Lower leg skin (tissue), 4 donors: ENCODE measurements at regions not wholly inside any gene's neighbourhood (a gene's known extent, or its start where the extent isn't known, plus 50 kb on each side); places are given as distances from the start of the nearest gene placed in this dataset.

Experiments used
- DNase-seq, 2 donors: peaks; one replicate each; pipeline ENCODE4 v3.0.0-alpha.2; 2019; ENCODE audit warnings: low spot score in 2 of 2
- H3K4me3 ChIP-seq: fragments of 200-600 bp; sonication (generic); 2 replicates; pipeline ENCODE4 v1.5.1; 2017; ENCODE audit warnings: mild to moderate bottlenecking, low read depth; ENCODE audit not compliant: poor library complexity, severe bottlenecking
- POLR2A ChIP-seq, 2 donors: fragments of 450-650 bp; IDR thresholded peaks; one replicate each; pipeline ENCODE4 v1.6.1; 2016 to 2017; ENCODE audit warnings: antibody characterized with exemption in 2 of 2, mild to moderate bottlenecking in 1 of 2, moderate library complexity in 1 of 2
- WGBS, 2 donors: methylation state at CpG; one replicate each; pipeline ENCODE4 v1.1.5; 2018; 5-methylcytosine and 5-hydroxymethylcytosine counted together
- intact Hi-C: fragments of 100-400 bp; cut with DNase I; formaldehyde crosslinking; loops from one replicate; pipeline ENCODE4 v1.15.0; 2023; ENCODE audit warnings: low total_unique reads
- TF ChIP-seq, protein P1 (sequence below), 3 donors: fragments of 450-650 bp; IDR thresholded peaks; one replicate each; pipeline ENCODE4 v1.5.1; 2016; ENCODE audit warnings: antibody characterized with exemption in 3 of 3, mild to moderate bottlenecking in 3 of 3, moderate library complexity in 2 of 3

DNA sequence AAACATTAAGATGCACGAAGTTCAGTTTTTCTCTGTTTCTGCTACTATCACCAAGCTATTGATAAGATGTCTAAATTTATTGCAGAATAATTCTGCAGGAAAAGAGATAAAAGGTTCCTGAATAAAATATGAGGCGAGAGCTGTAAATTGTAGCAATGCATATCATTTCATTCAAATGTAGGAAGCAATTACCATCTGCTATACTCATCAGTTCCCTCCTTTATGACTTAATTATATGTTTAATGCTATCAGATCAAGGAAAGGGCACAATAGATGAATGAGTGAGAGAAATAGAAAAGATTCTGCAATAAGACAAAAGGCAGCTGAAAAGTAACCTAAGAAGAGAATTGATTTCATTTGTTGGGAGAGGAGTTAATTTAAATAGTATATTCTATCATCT, 108.2 kb upstream of the GALNT5 start:
- WGBS, 2 donors: 47% methylated on average over 2 of the region's 2 CpGs
- TF ChIP-seq, protein P1, sequence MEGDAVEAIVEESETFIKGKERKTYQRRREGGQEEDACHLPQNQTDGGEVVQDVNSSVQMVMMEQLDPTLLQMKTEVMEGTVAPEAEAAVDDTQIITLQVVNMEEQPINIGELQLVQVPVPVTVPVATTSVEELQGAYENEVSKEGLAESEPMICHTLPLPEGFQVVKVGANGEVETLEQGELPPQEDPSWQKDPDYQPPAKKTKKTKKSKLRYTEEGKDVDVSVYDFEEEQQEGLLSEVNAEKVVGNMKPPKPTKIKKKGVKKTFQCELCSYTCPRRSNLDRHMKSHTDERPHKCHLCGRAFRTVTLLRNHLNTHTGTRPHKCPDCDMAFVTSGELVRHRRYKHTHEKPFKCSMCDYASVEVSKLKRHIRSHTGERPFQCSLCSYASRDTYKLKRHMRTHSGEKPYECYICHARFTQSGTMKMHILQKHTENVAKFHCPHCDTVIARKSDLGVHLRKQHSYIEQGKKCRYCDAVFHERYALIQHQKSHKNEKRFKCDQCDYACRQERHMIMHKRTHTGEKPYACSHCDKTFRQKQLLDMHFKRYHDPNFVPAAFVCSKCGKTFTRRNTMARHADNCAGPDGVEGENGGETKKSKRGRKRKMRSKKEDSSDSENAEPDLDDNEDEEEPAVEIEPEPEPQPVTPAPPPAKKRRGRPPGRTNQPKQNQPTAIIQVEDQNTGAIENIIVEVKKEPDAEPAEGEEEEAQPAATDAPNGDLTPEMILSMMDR (IDR thresholded peaks at IDR 0.05): no peak
- TF ChIP-seq POLR2A (IDR thresholded peaks at IDR 0.05): no peak
- H3K4me3 ChIP-seq: no peak overlapping the region
- intact Hi-C loops: no loop called here
- DNase-seq: no peak

DNA sequence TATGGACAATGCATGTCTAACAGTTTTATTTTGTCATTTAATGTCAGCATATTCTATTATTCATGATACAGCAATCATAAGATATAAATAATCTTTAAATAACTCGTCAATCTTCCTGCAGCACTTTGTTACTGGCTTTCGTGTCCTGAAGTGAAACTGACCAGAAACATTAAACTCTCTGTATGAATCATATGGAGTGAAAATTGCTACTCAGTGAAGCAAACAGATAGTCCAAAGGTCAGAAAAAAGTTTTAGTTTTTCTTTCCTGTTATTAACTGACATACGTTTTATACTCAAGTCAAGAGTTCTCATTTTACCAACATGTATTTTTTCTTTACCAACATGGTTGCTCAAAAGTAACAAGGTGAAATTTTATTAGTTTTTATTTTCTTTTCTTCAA, 106.8 kb upstream of the GALNT5 start:
- no peak overlapping the region for H3K4me3 ChIP-seq
- no peak for TF ChIP-seq POLR2A (IDR thresholded peaks at IDR 0.05)
- TF ChIP-seq, protein P1 (IDR thresholded peaks at IDR 0.05): no peak
- intact Hi-C loops: no loop called here
- DNase-seq: no peak
- WGBS, 2 donors: 85 to 88% methylated on average over 3 of the region's 3 CpGs

DNA sequence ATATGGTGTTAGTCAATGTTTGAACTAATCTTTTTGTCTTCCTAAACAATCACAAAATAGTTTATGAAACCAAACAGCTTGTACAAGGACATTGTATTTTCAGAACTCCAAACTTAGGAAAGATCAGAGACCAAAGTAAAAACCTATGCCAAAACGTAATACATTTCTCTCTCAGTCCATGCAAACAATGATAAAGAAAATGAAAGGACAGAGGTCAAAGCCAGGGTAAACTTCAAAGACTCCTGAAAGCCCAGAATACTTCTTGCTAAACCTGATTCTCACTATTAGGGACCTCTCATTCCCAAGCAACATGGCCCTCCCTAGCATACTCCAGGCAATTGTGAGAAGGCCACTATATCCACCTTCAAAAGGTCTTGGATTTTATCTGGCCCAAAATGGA, 105.1 kb upstream of the GALNT5 start:
- no peak for TF ChIP-seq POLR2A (IDR thresholded peaks at IDR 0.05)
- TF ChIP-seq, protein P1 (IDR thresholded peaks at IDR 0.05): no peak
- 56 to 65% methylated on average over 1 of the region's 1 CpG for WGBS, 2 donors
- intact Hi-C loops: no loop called here
- DNase-seq: no peak
- H3K4me3 ChIP-seq: no peak overlapping the region

DNA sequence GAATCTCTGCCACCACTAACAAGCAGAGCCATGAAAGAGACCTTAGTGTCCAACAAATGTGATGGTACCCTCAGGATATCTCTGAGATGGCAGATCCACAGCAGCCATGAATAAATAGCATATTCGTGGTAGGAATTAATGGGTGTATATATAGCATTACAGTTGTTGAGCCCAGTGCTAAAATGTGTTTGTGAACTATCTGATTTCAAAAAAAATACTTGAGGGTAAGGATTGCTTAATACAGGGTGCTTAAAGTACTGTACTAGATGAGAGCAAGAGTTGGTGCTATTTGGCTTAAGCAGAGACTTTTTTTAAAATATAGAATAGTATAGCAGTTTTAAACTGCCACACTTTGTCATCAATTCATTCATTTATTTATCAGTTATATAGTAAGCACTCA, 101.5 kb upstream of the GALNT5 start:
- WGBS, 2 donors: 81 to 85% methylated on average over 1 of the region's 1 CpG
- DNase-seq: no peak
- intact Hi-C loops: no loop called here
- H3K4me3 ChIP-seq: no peak overlapping the region
- TF ChIP-seq, protein P1 (IDR thresholded peaks at IDR 0.05): no peak
- no peak for TF ChIP-seq POLR2A (IDR thresholded peaks at IDR 0.05)

DNA sequence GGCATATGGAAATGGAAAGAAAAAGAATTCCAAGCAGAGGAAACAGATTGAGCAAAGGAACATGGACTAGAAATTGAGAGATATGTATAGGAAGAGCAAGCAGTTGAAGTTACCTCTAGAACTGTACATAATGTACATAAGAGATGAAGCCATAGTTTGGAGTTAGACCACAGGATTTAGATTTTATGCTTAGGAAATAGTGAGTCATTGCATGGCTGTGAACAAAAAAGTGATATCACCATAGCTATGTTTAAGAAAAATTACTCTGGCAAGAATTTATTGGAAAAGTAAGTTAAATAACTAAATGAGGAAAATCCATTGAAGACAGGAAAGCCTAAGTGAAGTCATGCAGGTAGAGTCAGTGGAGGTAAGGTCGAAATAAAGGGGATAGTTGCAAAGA, 99.4 kb upstream of the GALNT5 start:
- WGBS, 2 donors: 85 to 93% methylated on average over 1 of the region's 1 CpG
- no peak for DNase-seq
- intact Hi-C loops: no loop called here
- no peak for TF ChIP-seq POLR2A (IDR thresholded peaks at IDR 0.05)
- TF ChIP-seq, protein P1 (IDR thresholded peaks at IDR 0.05): no peak
- H3K4me3 ChIP-seq: no peak overlapping the region

DNA sequence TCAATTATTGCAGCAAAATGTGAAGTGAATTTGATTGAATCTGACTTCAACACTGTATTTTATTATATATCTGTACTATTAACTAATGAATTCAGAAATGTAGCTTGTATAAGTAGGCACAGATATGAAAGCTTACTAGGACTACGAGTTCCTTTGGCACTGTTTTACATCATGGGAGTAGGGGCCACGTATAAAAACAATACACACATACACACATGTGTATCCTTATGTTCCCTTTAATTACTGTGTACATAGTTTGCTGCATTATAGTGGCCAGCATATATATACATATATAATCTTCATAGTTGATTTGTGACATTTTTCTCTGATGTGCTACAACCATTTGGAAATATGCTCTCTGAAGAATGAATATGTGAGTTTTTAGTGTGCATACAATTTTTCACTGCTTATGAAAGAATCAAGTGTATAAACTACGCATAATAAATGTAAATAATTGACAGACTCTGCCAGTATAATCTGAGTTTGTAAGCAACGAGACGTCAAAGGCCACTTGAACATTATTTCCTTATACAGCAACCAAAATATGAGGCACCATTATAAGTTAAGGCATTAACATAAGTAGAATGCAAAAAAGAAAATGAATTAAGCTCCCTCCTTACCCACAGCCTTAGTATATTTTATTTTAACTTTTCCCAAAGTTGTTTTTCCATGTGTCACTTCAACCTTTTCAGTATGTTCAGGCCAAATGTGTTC, 98.1 kb upstream of the GALNT5 start:
- intact Hi-C loops: no loop called here
- DNase-seq: no peak
- TF ChIP-seq, protein P1 (IDR thresholded peaks at IDR 0.05): no peak
- TF ChIP-seq POLR2A (IDR thresholded peaks at IDR 0.05): no peak
- no peak overlapping the region for H3K4me3 ChIP-seq
- 82 to 86% methylated on average over 5 of the region's 5 CpGs for WGBS, 2 donors
